Testis (tissue), 2 donors: ENCODE measurements at regions not wholly inside any gene's neighbourhood (a gene's known extent, or its start where the extent isn't known, plus 50 kb on each side); places are given as distances from the start of the nearest gene placed in this dataset.

Experiments used
- CTCF ChIP-seq, 3 experiments: fragments of 450-650 bp in 2 of 3; fragments of 200-600 bp in 1 of 3; sonication (generic) in 1 of 3; IDR thresholded peaks; one replicate each; pipeline ENCODE4 v1.5.1; 2016 to 2019; ENCODE audit warnings: antibody characterized with exemption in 3 of 3, mild to moderate bottlenecking in 2 of 3, moderate library complexity in 1 of 3
- POLR2A ChIP-seq: fragments of 450-650 bp; IDR thresholded peaks from one replicate; pipeline ENCODE4 v1.6.1; 2017; ENCODE audit warnings: antibody characterized with exemption, mild to moderate bottlenecking, moderate library complexity

DNA sequence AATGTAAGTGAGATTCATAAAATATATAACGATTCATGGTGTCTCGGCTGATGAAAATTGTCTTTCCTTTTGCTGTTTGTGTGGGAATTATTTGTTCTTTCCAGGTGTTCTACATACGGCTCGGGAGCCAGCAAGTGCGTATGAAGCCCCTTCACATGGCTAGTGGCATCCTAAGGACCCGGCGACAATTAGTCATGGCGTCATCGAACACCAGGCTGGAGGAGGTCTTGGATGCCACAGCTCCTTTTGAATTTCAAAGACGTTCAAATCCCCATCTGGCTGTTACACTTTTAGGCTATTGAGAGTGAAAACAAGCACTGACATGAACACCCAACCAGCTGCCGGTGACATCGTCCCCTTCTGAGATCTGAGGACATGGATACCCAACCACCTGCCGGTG is 397.7 kb upstream of the TNRC6C start:
- TF ChIP-seq CTCF (IDR thresholded peaks at IDR 0.05), result no peak
- TF ChIP-seq POLR2A, result no peak
